Naive thymus-derived CD4-positive, alpha-beta T cell (primary cell): ENCODE measurements at regions not wholly inside any gene's neighbourhood (a gene's known extent, or its start where the extent isn't known, plus 50 kb on each side); places are given as distances from the start of the nearest gene placed in this dataset.

Experiments used
- ATAC-seq: fragments of 150-1000 bp; cut with Tn5 transposase; 2 replicates; pipeline ENCODE4 v1.10.0; 2021; ENCODE audit warnings: mild to moderate bottlenecking, moderate library complexity
- CTCF ChIA-PET: fragments of 350-600 bp; sonication (Branson Sonifier 250); formaldehyde crosslinking; loops from one replicate; lab custom pipeline; 2021; ENCODE audit warnings: antibody characterized with exemption; lab: Charles Lee
- POLR2A ChIA-PET: fragments of 350-600 bp; sonication (Branson Sonifier 250); formaldehyde crosslinking; loops from one replicate; lab custom pipeline; 2021; ENCODE audit warnings: antibody characterized with exemption, inconsistent platforms; lab: Charles Lee
- DNase-seq, 9 donors: peaks; one replicate each; pipeline versions ENCODE4 v3.0.0 to v3.0.0-alpha.2; 2020 to 2022; ENCODE audit warnings: mixed read lengths in 1 of 9
- H3K27ac ChIP-seq: one replicate; pipeline ENCODE4 v1.7.0; 2013; ENCODE audit warnings: mild to moderate bottlenecking, low read depth, low read length, moderate library complexity
- H3K27me3 ChIP-seq, 2 donors: one replicate each; pipeline ENCODE4 v1.7.0; 2013; ENCODE audit warnings: low read length in 2 of 2, mild to moderate bottlenecking in 2 of 2, moderate library complexity in 2 of 2; ENCODE audit not compliant: control insufficient read depth in 2 of 2, insufficient read depth in 2 of 2
- H3K36me3 ChIP-seq, 3 experiments: 1 replicate in 2 of 3; 2 replicates in 1 of 3; pipeline ENCODE4 v1.7.0; 2013; ENCODE audit warnings: low read length in 3 of 3, mild to moderate bottlenecking in 3 of 3, moderate library complexity in 1 of 3; ENCODE audit not compliant: insufficient read depth in 3 of 3, control insufficient read depth in 2 of 3
- H3K4me1 ChIP-seq, 2 donors: one replicate each; pipeline ENCODE4 v1.7.0; 2013; ENCODE audit warnings: low read length in 2 of 2, mild to moderate bottlenecking in 2 of 2, moderate library complexity in 1 of 2; ENCODE audit not compliant: control insufficient read depth in 2 of 2, insufficient read depth in 2 of 2
- H3K4me3 ChIP-seq: 2 replicates; pipeline ENCODE4 v1.7.0; 2013; ENCODE audit warnings: mild to moderate bottlenecking, low read length
- H3K9me3 ChIP-seq, 3 experiments: 1 replicate in 2 of 3; 2 replicates in 1 of 3; pipeline ENCODE4 v1.7.0; 2013; ENCODE audit warnings: low read length in 3 of 3; ENCODE audit not compliant: control insufficient read depth in 2 of 3
- H3K27ac Mint-ChIP-seq, 9 donors: one replicate each; pipeline ENCODE4 v1.8.0; 2020 to 2022; ENCODE audit warnings: mixed read lengths in 9 of 9, mild to moderate bottlenecking in 8 of 9, moderate library complexity in 5 of 9, inconsistent platforms in 2 of 9
- H3K27me3 Mint-ChIP-seq, 5 donors: one replicate each; pipeline ENCODE4 v1.8.0; 2021 to 2022; ENCODE audit warnings: mixed read lengths in 5 of 5, mild to moderate bottlenecking in 1 of 5
- H3K36me3 Mint-ChIP-seq, 5 donors: one replicate each; pipeline ENCODE4 v1.8.0; 2020 to 2022; ENCODE audit warnings: mixed read lengths in 5 of 5, mild to moderate bottlenecking in 3 of 5, inconsistent platforms in 1 of 5
- H3K4me1 Mint-ChIP-seq, 7 donors: one replicate each; pipeline ENCODE4 v1.8.0; 2020 to 2022; ENCODE audit warnings: mixed read lengths in 7 of 7, mild to moderate bottlenecking in 3 of 7, inconsistent platforms in 1 of 7
- H3K4me3 Mint-ChIP-seq, 10 donors: one replicate each; pipeline ENCODE4 v1.8.0; 2020 to 2022; ENCODE audit warnings: mild to moderate bottlenecking in 10 of 10, mixed read lengths in 10 of 10, moderate library complexity in 6 of 10, inconsistent platforms in 2 of 10
- H3K9me3 Mint-ChIP-seq, 11 donors: one replicate each; pipeline ENCODE4 v1.8.0; 2020 to 2022; ENCODE audit warnings: mixed read lengths in 11 of 11, mild to moderate bottlenecking in 4 of 11, inconsistent platforms in 1 of 11, moderate library complexity in 1 of 11
- intact Hi-C, 2 donors: fragments of 100-400 bp; cut with micrococcal nuclease; formaldehyde crosslinking; loops; one replicate each; pipeline ENCODE4 v1.15.1; 2023

GRCh38 chr22:34972191-34972897, 93.6 kb upstream of the ISX start:
- no peaks in the 10 kb centered on the region for H3K9me3 ChIP-seq
- no peaks in the 10 kb centered on the region for H3K27me3 ChIP-seq
- no peaks in the 10 kb centered on the region for H3K36me3 ChIP-seq
- ATAC-seq (no peak), DNase-seq (no peak)
- ChIA-PET POLR2A (no interaction called here), CTCF (no interaction called here)
- H3K4me3 ChIP-seq, result no peak overlapping the region
- intact Hi-C loops, result no loop called here
- no peaks in the 10 kb centered on the region for H3K36me3 Mint-ChIP-seq
- H3K4me1 ChIP-seq, result no peaks in the 10 kb centered on the region
- H3K4me1 Mint-ChIP-seq, result no peaks in the 10 kb centered on the region
- H3K27ac Mint-ChIP-seq, result no peak overlapping the region
- H3K27me3 Mint-ChIP-seq, result peaks cover 0 to 17% (median 12%) of the 10 kb centered on the region in 5 donors
- H3K9me3 Mint-ChIP-seq, result peaks cover 0 to 6% (median 0%) of the 10 kb centered on the region in 11 donors
- no peak overlapping the region for H3K27ac ChIP-seq
- H3K4me3 Mint-ChIP-seq, result no peak overlapping the region

GRCh38 chr22:34973016-34973415, 92.9 kb upstream of the ISX start:
- H3K9me3 Mint-ChIP-seq, result peaks cover 0 to 4% (median 0%) of the 10 kb centered on the region in 11 donors
- Histone ChIP-seq H3K27me3 (no peaks in the 10 kb centered on the region), H3K36me3 (no peaks in the 10 kb centered on the region), H3K4me3 (no peak overlapping the region), H3K27ac (no peak overlapping the region), H3K4me1 (no peaks in the 10 kb centered on the region), H3K9me3 (no peaks in the 10 kb centered on the region)
- intact Hi-C loops, result no loop called here
- no peak overlapping the region for H3K27ac Mint-ChIP-seq
- H3K4me3 Mint-ChIP-seq, result no peak overlapping the region
- H3K4me1 Mint-ChIP-seq, result no peaks in the 10 kb centered on the region
- ChIA-PET POLR2A (no interaction called here), CTCF (no interaction called here)
- no peak for ATAC-seq
- no peak for DNase-seq
- H3K27me3 Mint-ChIP-seq, result peaks cover 0 to 21% (median 12%) of the 10 kb centered on the region in 5 donors
- H3K36me3 Mint-ChIP-seq, result no peaks in the 10 kb centered on the region

- DNase-seq (no peak), ATAC-seq (no peak)
- Histone ChIP-seq H3K36me3 (no peaks in the 10 kb centered on the region), H3K4me1 (no peaks in the 10 kb centered on the region), H3K27ac (no peak overlapping the region), H3K27me3 (no peaks in the 10 kb centered on the region), H3K9me3 (no peaks in the 10 kb centered on the region), H3K4me3 (no peak overlapping the region)
- Mint-ChIP-seq H3K27ac (no peak overlapping the region), H3K4me1 (no peaks in the 10 kb centered on the region), H3K36me3 (no peaks in the 10 kb centered on the region), H3K4me3 (no peak overlapping the region), H3K9me3 (peaks cover 0 to 4% (median 0%) of the 10 kb centered on the region in 11 donors), H3K27me3 (peaks cover 0 to 28% (median 12%) of the 10 kb centered on the region in 5 donors)
- POLR2A ChIA-PET, result no interaction called here
- CTCF ChIA-PET, result no interaction called here
- intact Hi-C loops, result no loop called here
Measured at GRCh38 chr22:34973926-34974325, 92.0 kb upstream of the ISX start.

GRCh38 chr22:34975721-34976120, 90.2 kb upstream of the ISX start:
- Histone ChIP-seq H3K27me3 (no peaks in the 10 kb centered on the region), H3K36me3 (no peaks in the 10 kb centered on the region), H3K27ac (no peak overlapping the region), H3K4me1 (no peaks in the 10 kb centered on the region), H3K9me3 (no peaks in the 10 kb centered on the region), H3K4me3 (no peak overlapping the region)
- Mint-ChIP-seq H3K27me3 (peaks cover 0 to 28% (median 5%) of the 10 kb centered on the region in 5 donors), H3K9me3 (peaks cover 0 to 4% (median 0%) of the 10 kb centered on the region in 11 donors), H3K36me3 (no peaks in the 10 kb centered on the region), H3K4me1 (no peaks in the 10 kb centered on the region), H3K27ac (no peak overlapping the region), H3K4me3 (no peak overlapping the region)
- intact Hi-C loops, result no loop called here
- no peak for ATAC-seq
- ChIA-PET CTCF (no interaction called here), POLR2A (no interaction called here)
- no peak for DNase-seq

GRCh38 chr22:34976474-34976873, 89.5 kb upstream of the ISX start:
- Histone ChIP-seq H3K9me3 (no peaks in the 10 kb centered on the region), H3K4me3 (no peak overlapping the region), H3K4me1 (no peaks in the 10 kb centered on the region), H3K27ac (no peak overlapping the region), H3K36me3 (no peaks in the 10 kb centered on the region), H3K27me3 (no peaks in the 10 kb centered on the region)
- peaks cover 0 to 31% (median 10%) of the 10 kb centered on the region in 5 donors for H3K27me3 Mint-ChIP-seq
- ChIA-PET POLR2A (no interaction called here), CTCF (no interaction called here)
- ATAC-seq (no peak), DNase-seq (no peak)
- H3K36me3 Mint-ChIP-seq, result no peaks in the 10 kb centered on the region
- H3K4me3 Mint-ChIP-seq, result no peak overlapping the region
- intact Hi-C loops, result no loop called here
- H3K4me1 Mint-ChIP-seq, result no peaks in the 10 kb centered on the region
- no peak overlapping the region for H3K27ac Mint-ChIP-seq
- peaks cover 0 to 5% (median 0%) of the 10 kb centered on the region in 11 donors for H3K9me3 Mint-ChIP-seq

- no peak for DNase-seq
- POLR2A ChIA-PET, result no interaction called here
Measured at GRCh38 chr22:34976886-34977285, 89.1 kb upstream of the ISX start.

GRCh38 chr22:34986523-34986922, 79.4 kb upstream of the ISX start:
- DNase-seq, result no peak
- intact Hi-C loops, result no loop called here
- peaks cover 4 to 47% (median 16%) of the 10 kb centered on the region in 11 donors for H3K9me3 Mint-ChIP-seq
- Histone ChIP-seq H3K4me1 (no peaks in the 10 kb centered on the region), H3K4me3 (no peak overlapping the region), H3K27ac (no peak overlapping the region), H3K36me3 (no peaks in the 10 kb centered on the region), H3K9me3 (peaks cover 0 to 16% (median 0%) of the 10 kb centered on the region in 3 experiments), H3K27me3 (no peaks in the 10 kb centered on the region)
- peaks cover 0 to 10% (median 0%) of the 10 kb centered on the region in 5 donors for H3K36me3 Mint-ChIP-seq
- ChIA-PET CTCF (no interaction called here), POLR2A (no interaction called here)
- no peak overlapping the region for H3K27ac Mint-ChIP-seq
- H3K27me3 Mint-ChIP-seq, result peaks cover 0 to 34% (median 9%) of the 10 kb centered on the region in 5 donors
- no peak overlapping the region for H3K4me3 Mint-ChIP-seq
- no peaks in the 10 kb centered on the region for H3K4me1 Mint-ChIP-seq
- ATAC-seq, result no peak

More at GRCh38 chr22:34976886-34977285, 89.1 kb upstream of the ISX start:
- Mint-ChIP-seq H3K27ac (no peak overlapping the region), H3K36me3 (no peaks in the 10 kb centered on the region), H3K9me3 (peaks cover 0 to 6% (median 0%) of the 10 kb centered on the region in 11 donors), H3K27me3 (peaks cover 0 to 36% (median 11%) of the 10 kb centered on the region in 5 donors), H3K4me3 (no peak overlapping the region), H3K4me1 (no peaks in the 10 kb centered on the region)
- Histone ChIP-seq H3K4me1 (no peaks in the 10 kb centered on the region), H3K27me3 (no peaks in the 10 kb centered on the region), H3K9me3 (no peaks in the 10 kb centered on the region), H3K27ac (no peak overlapping the region), H3K4me3 (no peak overlapping the region), H3K36me3 (no peaks in the 10 kb centered on the region)
- intact Hi-C loops, result no loop called here
- no peak for ATAC-seq
- CTCF ChIA-PET, result no interaction called here
